HG03342 (cell line): ENCODE measurements at regions not wholly inside any gene's neighbourhood (a gene's known extent, or its start where the extent isn't known, plus 50 kb on each side); places are given as distances from the start of the nearest gene placed in this dataset.

Experiments
- ATAC-seq: cut with Tn5 transposase; IDR thresholded peaks from one replicate; pipeline ENCODE4 v1.9.1; 2021; ENCODE audit warnings: mild to moderate bottlenecking, moderate library complexity; ENCODE audit not compliant: unreplicated experiment

DNA sequence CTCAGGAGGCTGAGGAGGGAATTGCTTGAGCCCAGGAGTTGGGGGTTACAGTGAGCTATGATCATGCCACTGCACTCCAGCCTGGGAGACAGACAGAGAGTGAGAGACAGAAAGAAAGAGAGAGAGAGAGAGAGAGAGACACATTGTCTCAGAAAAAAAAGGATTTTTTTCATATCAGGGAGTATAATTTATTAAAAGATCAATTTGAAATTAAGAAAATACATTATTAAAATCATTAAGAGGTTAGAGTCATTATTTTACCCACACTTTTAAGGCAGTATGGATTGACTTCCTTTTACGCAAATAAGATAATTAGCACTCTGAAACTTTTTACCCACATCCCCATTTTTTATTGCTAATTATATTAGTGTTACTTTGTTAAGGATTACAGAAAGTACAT lies 804.3 kb downstream of the CDH11 start:
- no peak for ATAC-seq

- ATAC-seq: no peak
Measured at GRCh38 chr16:64313726-64314125, 808.1 kb downstream of the CDH11 start.

DNA sequence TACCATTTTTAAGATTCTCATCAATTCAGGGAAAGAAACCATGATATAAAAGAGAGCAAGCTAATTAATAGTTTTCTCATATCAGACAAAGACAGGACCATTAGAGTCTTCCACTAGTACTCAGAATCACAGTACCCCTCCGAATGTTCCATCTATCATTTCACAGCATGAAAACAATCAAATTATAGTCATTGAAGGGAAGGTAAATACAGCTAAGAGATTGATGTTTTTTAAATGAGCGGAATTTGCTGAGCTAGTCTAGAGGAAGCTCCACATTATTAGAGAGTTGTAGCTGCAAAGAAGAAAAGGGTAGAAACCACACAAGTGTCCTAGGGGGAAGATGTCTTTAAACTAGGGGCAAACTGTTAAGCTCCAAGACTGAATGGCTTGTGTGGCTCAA lies 808.9 kb downstream of the CDH11 start:
- ATAC-seq: no peak

DNA sequence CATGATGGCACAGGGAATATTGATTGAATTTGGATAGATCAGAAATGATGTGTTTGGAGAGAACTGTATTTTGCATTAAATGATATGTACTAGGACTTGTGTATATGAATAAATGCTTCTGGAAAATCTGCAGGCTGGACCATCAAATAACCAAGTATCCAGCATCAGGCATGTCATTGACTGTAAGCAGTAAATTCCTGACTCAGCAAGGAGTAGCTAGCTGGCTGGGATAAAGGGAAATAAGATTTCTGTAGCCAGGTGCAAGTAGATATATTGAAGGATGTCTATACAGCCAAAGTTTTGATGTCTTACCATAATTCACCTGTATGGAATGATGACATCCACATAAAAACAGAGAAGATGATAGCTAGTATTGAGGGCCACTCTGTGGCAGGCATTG lies 809.6 kb downstream of the CDH11 start:
- ATAC-seq: no peak

- ATAC-seq: no peak
Measured at GRCh38 chr16:64311241-64311640, 810.6 kb downstream of the CDH11 start.

- ATAC-seq: no peak
Measured at GRCh38 chr16:64309398-64310110, 812.3 kb downstream of the CDH11 start.

- ATAC-seq: no peak
Measured at GRCh38 chr16:64308721-64309120, 813.1 kb downstream of the CDH11 start.

- ATAC-seq: no peak
Measured at GRCh38 chr16:64307431-64307830, 814.4 kb downstream of the CDH11 start.

- ATAC-seq: no peak
Measured at GRCh38 chr16:64305663-64306062, 816.2 kb downstream of the CDH11 start.

GRCh38 chr16:64304951-64305350 lies 816.9 kb downstream of the CDH11 start:
- ATAC-seq: no peak

- ATAC-seq: no peak
Measured at GRCh38 chr16:64304396-64304795, 817.5 kb downstream of the CDH11 start.

- no peak for ATAC-seq
Measured at GRCh38 chr16:64297863-64298600, 823.8 kb downstream of the CDH11 start.

- ATAC-seq: no peak
Measured at GRCh38 chr16:64295466-64295865, 826.4 kb downstream of the CDH11 start.

GRCh38 chr16:64292953-64293352 lies 828.9 kb downstream of the CDH11 start:
- no peak for ATAC-seq

DNA sequence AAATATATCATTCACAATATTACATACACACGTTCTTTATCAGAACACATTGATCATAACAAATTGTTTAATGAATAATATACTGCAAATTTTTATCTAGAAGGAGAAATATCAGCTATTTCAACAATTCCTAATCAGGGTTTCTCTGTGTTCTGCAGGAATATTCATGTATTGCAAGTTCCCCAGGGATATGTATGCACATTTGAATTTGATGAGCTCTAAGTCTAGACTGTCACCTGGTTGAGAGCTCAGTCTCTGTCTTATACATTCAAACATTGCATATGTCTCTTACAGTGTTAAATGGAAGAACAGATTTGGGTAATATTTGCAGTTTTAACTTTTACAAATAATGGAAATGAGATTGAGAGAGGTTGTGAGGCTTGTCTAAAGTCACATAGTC lies 829.7 kb downstream of the CDH11 start:
- no peak for ATAC-seq

DNA sequence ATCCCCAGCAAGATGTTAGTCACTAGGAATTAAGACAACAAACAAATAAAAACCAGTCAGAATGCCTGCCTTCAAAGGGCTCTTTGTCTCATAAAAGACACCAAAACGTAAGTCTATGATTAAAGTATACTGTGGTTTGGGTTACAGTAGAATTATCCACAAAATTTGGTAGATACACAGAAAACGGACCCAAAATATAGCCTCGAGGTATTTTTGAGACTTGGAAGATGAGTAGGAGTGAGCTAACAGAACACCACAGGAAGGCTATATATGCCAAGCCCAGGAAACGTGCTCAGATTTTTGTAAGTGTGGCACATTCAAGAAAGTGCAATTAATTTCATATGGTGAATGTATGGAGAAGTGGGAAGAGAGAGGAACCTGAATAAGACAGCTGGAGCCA lies 831.4 kb downstream of the CDH11 start:
- ATAC-seq: no peak

DNA sequence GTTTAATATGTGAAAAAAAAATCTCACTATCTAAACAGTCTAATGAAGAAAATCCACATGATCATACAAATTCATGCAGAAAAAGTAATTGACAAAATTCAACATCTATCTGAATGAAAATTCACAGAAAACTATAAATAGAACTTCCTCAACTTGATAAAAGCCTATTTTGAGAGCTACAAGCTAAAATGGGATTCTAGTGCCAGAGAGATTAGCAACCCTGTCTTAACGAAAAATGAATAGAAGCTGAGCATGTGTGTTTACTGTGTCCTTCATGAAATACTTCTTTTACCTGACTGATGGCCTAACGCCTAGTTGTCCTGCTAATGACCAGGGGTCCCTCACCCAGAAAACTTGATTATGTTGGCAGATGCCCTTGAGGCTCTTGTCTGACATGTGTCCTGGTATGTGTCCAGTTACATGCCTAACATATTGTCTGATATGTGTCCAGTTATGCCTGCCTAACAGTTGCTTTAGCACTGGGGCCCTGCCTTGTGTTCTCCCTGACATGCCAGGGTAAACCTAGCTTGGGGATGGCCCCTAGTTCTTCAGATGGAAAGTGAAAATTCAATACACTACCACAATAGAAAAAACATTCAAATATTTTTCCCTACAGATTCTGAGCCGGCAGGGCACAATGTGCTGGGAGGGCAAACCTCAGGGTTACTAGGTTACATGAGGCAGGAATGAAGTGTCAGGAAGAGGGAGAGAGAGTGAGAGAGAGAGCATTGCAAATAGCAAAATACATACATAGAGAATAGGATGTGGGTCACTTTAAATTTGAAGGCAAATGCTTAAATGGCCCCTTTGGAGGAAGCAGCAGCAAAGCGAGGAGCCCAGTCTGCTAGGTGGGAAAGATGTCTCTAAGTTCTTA lies 834.0 kb downstream of the CDH11 start:
- ATAC-seq: no peak

DNA sequence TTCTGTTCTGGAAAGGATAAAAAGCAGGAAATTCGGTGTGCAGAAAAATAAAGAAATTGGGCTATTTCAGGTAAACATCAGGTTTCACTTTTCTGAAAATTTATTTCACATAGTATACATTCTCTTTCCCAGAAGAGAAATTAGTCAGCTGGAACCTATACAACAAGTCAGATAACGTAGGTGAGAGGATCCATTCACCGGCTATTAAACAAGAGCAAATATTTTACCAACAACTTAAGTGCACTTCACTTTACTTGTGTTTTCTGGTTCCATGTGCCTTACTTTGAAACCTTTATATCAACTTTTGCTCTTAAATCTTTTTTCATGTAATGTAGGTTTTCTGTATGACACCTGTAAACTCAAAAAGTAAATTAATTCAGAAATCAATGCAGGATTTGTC lies 839.7 kb downstream of the CDH11 start:
- ATAC-seq: no peak

DNA sequence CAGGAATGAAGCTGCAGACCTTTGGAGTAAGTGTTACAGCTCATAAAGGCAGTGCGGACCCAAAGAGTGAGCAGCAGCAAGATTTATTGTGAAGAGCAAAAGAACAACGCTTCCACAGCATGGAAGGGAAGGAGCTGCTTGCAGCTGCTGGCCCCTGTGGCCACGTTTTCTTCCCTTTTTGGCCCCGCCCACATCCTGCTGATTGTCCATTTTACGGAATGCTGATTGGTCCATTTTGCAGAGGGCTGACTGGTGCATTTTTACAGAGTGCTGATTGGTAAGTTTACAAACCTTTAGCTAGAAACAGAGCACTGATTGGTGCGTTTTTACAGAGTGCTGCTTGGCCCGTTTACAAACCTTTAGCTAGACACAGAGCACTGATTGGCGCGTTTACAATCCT lies 841.5 kb downstream of the CDH11 start:
- no peak for ATAC-seq

- ATAC-seq: no peak
Measured at GRCh38 chr16:64278196-64278595, 843.7 kb downstream of the CDH11 start.

- no peak for ATAC-seq
Measured at GRCh38 chr16:64276646-64277045, 845.2 kb downstream of the CDH11 start.

- no peak for ATAC-seq
Measured at GRCh38 chr16:64272028-64272427, 849.8 kb downstream of the CDH11 start.
